Lower leg skin (tissue), 4 donors: ENCODE measurements at regions not wholly inside any gene's neighbourhood (a gene's known extent, or its start where the extent isn't known, plus 50 kb on each side); places are given as distances from the start of the nearest gene placed in this dataset.

Experiments used
- DNase-seq, 2 donors: peaks; one replicate each; pipeline ENCODE4 v3.0.0-alpha.2; 2019; ENCODE audit warnings: low spot score in 2 of 2
- H3K4me3 ChIP-seq: fragments of 200-600 bp; sonication (generic); 2 replicates; pipeline ENCODE4 v1.5.1; 2017; ENCODE audit warnings: mild to moderate bottlenecking, low read depth; ENCODE audit not compliant: poor library complexity, severe bottlenecking
- POLR2A ChIP-seq, 2 donors: fragments of 450-650 bp; IDR thresholded peaks; one replicate each; pipeline ENCODE4 v1.6.1; 2016 to 2017; ENCODE audit warnings: antibody characterized with exemption in 2 of 2, mild to moderate bottlenecking in 1 of 2, moderate library complexity in 1 of 2
- WGBS, 2 donors: methylation state at CpG; one replicate each; pipeline ENCODE4 v1.1.5; 2018; 5-methylcytosine and 5-hydroxymethylcytosine counted together
- intact Hi-C: fragments of 100-400 bp; cut with DNase I; formaldehyde crosslinking; loops from one replicate; pipeline ENCODE4 v1.15.0; 2023; ENCODE audit warnings: low total_unique reads
- TF ChIP-seq, protein P1 (sequence below), 3 donors: fragments of 450-650 bp; IDR thresholded peaks; one replicate each; pipeline ENCODE4 v1.5.1; 2016; ENCODE audit warnings: antibody characterized with exemption in 3 of 3, mild to moderate bottlenecking in 3 of 3, moderate library complexity in 2 of 3

DNA sequence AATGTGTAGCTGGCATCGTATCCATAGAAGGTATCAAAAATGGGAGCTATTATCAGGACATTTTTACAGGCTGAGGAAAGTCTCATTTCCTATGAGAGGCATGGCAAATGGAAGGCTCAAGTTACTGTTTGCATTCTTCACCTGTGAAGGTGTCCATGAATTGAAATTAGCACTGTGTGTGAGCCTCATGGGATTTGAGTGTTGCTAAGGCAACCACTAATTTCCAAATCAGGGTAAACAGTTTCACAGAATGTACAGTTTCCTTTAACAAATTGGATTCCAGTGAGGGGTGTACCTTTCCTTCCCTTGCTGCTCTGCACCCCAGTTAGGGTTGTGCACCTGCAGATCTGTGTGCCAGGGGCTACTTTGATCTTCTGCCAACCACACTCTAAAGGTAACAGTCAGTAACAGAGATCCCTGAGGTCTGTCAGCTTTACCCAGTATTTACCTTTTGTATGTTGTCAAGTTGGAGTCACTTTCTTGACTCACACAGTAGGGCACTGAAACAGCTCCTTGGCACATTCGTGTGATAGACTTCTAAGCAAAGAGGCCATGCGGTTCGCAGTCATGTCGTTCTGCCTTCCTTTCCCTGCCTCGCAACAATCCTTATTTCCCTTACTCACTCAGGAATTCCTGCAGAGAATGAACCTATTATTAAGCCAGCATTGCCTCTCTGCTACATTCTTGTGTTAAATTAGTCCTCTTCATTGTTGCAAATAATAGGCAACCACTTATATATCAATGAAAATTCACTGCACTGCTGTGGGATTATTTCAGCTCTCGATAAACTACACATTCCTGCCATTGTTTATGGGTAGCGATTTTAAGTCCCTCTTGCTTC lies 129.8 kb upstream of the GBE1 start:
- WGBS, 2 donors = 66 to 75% methylated on average over 8 of the region's 8 CpGs
- intact Hi-C loops = no loop called here
- DNase-seq = no peak
- TF ChIP-seq, protein P1, sequence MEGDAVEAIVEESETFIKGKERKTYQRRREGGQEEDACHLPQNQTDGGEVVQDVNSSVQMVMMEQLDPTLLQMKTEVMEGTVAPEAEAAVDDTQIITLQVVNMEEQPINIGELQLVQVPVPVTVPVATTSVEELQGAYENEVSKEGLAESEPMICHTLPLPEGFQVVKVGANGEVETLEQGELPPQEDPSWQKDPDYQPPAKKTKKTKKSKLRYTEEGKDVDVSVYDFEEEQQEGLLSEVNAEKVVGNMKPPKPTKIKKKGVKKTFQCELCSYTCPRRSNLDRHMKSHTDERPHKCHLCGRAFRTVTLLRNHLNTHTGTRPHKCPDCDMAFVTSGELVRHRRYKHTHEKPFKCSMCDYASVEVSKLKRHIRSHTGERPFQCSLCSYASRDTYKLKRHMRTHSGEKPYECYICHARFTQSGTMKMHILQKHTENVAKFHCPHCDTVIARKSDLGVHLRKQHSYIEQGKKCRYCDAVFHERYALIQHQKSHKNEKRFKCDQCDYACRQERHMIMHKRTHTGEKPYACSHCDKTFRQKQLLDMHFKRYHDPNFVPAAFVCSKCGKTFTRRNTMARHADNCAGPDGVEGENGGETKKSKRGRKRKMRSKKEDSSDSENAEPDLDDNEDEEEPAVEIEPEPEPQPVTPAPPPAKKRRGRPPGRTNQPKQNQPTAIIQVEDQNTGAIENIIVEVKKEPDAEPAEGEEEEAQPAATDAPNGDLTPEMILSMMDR (IDR thresholded peaks at IDR 0.05) = no peak
- TF ChIP-seq POLR2A (IDR thresholded peaks at IDR 0.05) = no peak
- no peak overlapping the region for H3K4me3 ChIP-seq

DNA sequence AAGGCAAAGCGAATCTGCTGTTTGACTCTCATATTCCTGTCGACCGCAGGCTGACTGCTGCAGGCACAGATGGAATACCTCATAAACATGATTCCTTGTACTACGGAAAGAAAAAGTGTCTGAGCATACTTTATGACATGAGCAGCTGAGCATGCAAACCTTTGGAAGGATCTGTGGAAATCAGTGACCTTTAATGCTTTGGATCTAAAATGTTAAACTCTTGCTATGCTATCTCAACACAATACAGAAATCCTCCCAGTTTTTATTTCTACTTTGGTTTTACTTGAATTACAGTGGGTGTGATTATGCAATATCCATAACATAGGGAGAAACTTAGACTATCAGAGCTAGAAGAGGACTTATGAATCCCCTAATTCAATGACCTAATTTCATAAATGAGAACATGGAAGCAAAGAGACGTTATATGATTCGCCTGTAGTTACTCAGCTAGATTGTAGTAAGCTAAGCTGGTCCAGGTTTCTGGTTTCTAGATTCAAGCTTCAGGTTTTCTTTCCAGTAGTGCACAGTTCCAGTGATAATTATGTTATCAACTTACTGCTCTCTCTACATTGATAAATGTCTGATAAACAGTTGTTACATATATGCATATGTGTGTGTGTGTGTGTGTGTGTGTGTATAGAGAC lies 127.6 kb upstream of the GBE1 start:
- intact Hi-C loops = no loop called here
- 65 to 73% methylated on average over 6 of the region's 6 CpGs for WGBS, 2 donors
- no peak for DNase-seq
- TF ChIP-seq POLR2A (IDR thresholded peaks at IDR 0.05) = no peak
- TF ChIP-seq, protein P1 (IDR thresholded peaks at IDR 0.05) = no peak
- no peak overlapping the region for H3K4me3 ChIP-seq

DNA sequence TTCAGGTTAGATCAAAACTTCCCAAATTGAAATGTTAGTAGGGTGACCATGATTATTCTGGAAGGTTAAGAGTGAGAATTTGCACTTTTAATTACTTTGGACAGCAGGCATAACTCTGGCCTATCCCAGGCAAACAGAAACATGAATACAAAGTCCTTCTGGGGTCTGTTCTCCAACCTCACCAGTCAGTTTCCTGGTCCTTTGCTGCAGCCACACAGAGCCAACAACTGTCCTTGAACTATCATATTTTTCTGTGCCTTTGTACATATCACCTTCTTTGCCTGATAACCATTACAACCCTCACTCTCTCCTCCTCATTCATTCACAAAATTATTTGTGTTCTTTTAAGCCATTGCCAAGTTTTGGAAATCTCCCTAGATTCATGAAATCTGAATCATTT lies 126.0 kb upstream of the GBE1 start:
- DNase-seq = no peak
- TF ChIP-seq POLR2A (IDR thresholded peaks at IDR 0.05) = no peak
- TF ChIP-seq, protein P1 (IDR thresholded peaks at IDR 0.05) = no peak
- intact Hi-C loops = no loop called here
- no peak overlapping the region for H3K4me3 ChIP-seq

DNA sequence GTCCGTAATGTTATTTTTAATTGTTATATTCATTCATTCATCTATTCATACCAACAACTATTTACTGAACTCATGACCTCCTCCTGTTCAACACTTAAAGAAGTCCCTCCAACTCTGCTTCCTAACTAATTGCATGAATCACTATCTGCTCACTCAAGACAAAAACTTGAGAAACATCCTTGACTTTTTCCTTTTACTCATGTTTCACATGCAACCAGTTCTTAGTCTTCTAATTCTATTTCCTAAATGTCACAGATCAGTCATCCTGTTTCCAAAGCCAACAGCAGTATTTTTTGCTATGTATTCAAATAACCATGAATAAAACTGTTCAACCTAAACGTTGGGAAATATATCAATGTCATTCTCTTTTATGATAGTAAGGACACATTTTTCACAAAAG lies 124.6 kb upstream of the GBE1 start:
- no peak for DNase-seq
- no peak overlapping the region for H3K4me3 ChIP-seq
- 70 to 71% methylated on average over 2 of the region's 2 CpGs for WGBS, 2 donors
- TF ChIP-seq, protein P1 (IDR thresholded peaks at IDR 0.05) = no peak
- TF ChIP-seq POLR2A (IDR thresholded peaks at IDR 0.05) = no peak
- intact Hi-C loops = no loop called here

DNA sequence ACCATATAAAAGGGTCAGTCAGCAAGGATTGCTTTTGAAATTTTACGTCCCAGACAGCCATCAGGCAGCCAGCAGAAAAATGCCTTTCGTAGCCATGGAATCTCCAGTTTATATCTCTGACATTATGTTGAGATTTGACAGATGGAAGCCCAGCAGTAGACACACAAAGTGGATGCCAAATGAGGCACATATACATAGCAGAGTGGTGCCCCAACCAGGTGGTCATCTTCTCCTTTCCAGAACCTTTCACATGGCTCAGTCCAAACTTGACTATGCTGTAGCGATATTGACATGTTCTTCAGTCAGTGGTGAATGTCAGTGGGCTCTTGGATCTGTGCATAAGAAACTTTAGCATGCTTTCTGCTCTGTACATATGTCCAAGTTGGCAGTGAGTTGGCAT lies 123.3 kb upstream of the GBE1 start:
- no peak overlapping the region for H3K4me3 ChIP-seq
- no peak for DNase-seq
- 87% methylated on average over 3 of the region's 3 CpGs for WGBS, 2 donors
- intact Hi-C loops = no loop called here
- TF ChIP-seq, protein P1 (IDR thresholded peaks at IDR 0.05) = no peak
- TF ChIP-seq POLR2A (IDR thresholded peaks at IDR 0.05) = no peak
